ENCODE measurements at regions not wholly inside any gene's neighbourhood (a gene's known extent, or its start where the extent isn't known, plus 50 kb on each side); places are given as distances from the start of the nearest gene placed in this dataset.

- H2AFZ ChIP-seq (ENCODE audit: low read length) = no peak overlapping the region
- no peaks in the 10 kb centered on the region for H3K9me2 ChIP-seq (ENCODE audit: low read depth, low read length)
- no peaks in the 10 kb centered on the region for H3K4me1 ChIP-seq (ENCODE audit: insufficient read depth, low read length, severe bottlenecking)
- H3K9ac ChIP-seq (ENCODE audit: low read length) = no peak overlapping the region
- H3K4me2 ChIP-seq (ENCODE audit: low read length) = no peak overlapping the region
- no peaks in the 10 kb centered on the region for H3K79me2 ChIP-seq (ENCODE audit: insufficient read depth, low read length)
- H3K9me3 ChIP-seq (ENCODE audit: low read length) = no peaks in the 10 kb centered on the region
- no peak overlapping the region for H3K4me3 ChIP-seq (ENCODE audit: low read depth, low read length, poor library complexity, severe bottlenecking)
- H3K27ac ChIP-seq (ENCODE audit: low read depth, low read length, poor library complexity, severe bottlenecking) = no peak overlapping the region
- no peak for TF ChIP-seq CTCF (IDR thresholded peaks at IDR 0.05; ENCODE audit: low read length)
- no peak for TF ChIP-seq EZH2 (IDR thresholded peaks at IDR 0.05; ENCODE audit: borderline replicate concordance, low read length)
- no peaks in the 10 kb centered on the region for H3F3A ChIP-seq (ENCODE audit: insufficient read depth, low read length)
- no peaks in the 10 kb centered on the region for H4K20me1 ChIP-seq (ENCODE audit: insufficient read depth, low read length)
- H3K36me3 ChIP-seq (ENCODE audit: insufficient read depth, low read length) = no peaks in the 10 kb centered on the region
- no peaks in the 10 kb centered on the region for H3K27me3 ChIP-seq (ENCODE audit: insufficient read depth, low read length)
These were observed 78.8 kb upstream of the SEC61G start for GRCh38 chr7:54837761-54838160.

GRCh38 chr7:54838175-54838910, 79.3 kb upstream of the SEC61G start:
- Histone ChIP-seq H3K79me2 (ENCODE audit: insufficient read depth, low read length) (no peaks in the 10 kb centered on the region), H3K36me3 (ENCODE audit: insufficient read depth, low read length) (no peaks in the 10 kb centered on the region), H2AFZ (ENCODE audit: low read length) (no peak overlapping the region), H3K4me1 (ENCODE audit: insufficient read depth, low read length, severe bottlenecking) (no peaks in the 10 kb centered on the region), H3K9me2 (ENCODE audit: low read depth, low read length) (no peaks in the 10 kb centered on the region), H3K27ac (ENCODE audit: low read depth, low read length, poor library complexity, severe bottlenecking) (no peak overlapping the region), H3K4me2 (ENCODE audit: low read length) (no peak overlapping the region), H3K4me3 (ENCODE audit: low read depth, low read length, poor library complexity, severe bottlenecking) (no peak overlapping the region), H3K9ac (ENCODE audit: low read length) (no peak overlapping the region), H3K9me3 (ENCODE audit: low read length) (no peaks in the 10 kb centered on the region), H3K27me3 (ENCODE audit: insufficient read depth, low read length) (no peaks in the 10 kb centered on the region), H3F3A (ENCODE audit: insufficient read depth, low read length) (no peaks in the 10 kb centered on the region), H4K20me1 (ENCODE audit: insufficient read depth, low read length) (no peaks in the 10 kb centered on the region)
- TF ChIP-seq EZH2 (IDR thresholded peaks at IDR 0.05; ENCODE audit: borderline replicate concordance, low read length) (no peak), CTCF (IDR thresholded peaks at IDR 0.05; ENCODE audit: low read length) (no peak)

- Histone ChIP-seq H3K4me1 (ENCODE audit: insufficient read depth, low read length, severe bottlenecking) (no peaks in the 10 kb centered on the region), H3K79me2 (ENCODE audit: insufficient read depth, low read length) (no peaks in the 10 kb centered on the region), H3K27me3 (ENCODE audit: insufficient read depth, low read length) (no peaks in the 10 kb centered on the region), H3K9me2 (ENCODE audit: low read depth, low read length) (no peaks in the 10 kb centered on the region), H3K4me3 (ENCODE audit: low read depth, low read length, poor library complexity, severe bottlenecking) (no peak overlapping the region), H3K9me3 (ENCODE audit: low read length) (no peaks in the 10 kb centered on the region), H3K36me3 (ENCODE audit: insufficient read depth, low read length) (no peaks in the 10 kb centered on the region), H3K27ac (ENCODE audit: low read depth, low read length, poor library complexity, severe bottlenecking) (no peak overlapping the region), H4K20me1 (ENCODE audit: insufficient read depth, low read length) (no peaks in the 10 kb centered on the region), H3K4me2 (ENCODE audit: low read length) (no peak overlapping the region), H3K9ac (ENCODE audit: low read length) (no peak overlapping the region), H3F3A (ENCODE audit: insufficient read depth, low read length) (no peaks in the 10 kb centered on the region), H2AFZ (ENCODE audit: low read length) (no peak overlapping the region)
- no peak for TF ChIP-seq EZH2 (IDR thresholded peaks at IDR 0.05; ENCODE audit: borderline replicate concordance, low read length)
- TF ChIP-seq CTCF (IDR thresholded peaks at IDR 0.05; ENCODE audit: low read length) = peak; percentile 23; the same call in 1 of the 2 replicates
These were observed 80.7 kb upstream of the SEC61G start for GRCh38 chr7:54839575-54840213.

All from OCI-LY1 (cell line).